K562 (cell line): ENCODE measurements at regions not wholly inside any gene's neighbourhood (a gene's known extent, or its start where the extent isn't known, plus 50 kb on each side); places are given as distances from the start of the nearest gene placed in this dataset.

ENCODE experiments used
- ATAC-seq: fragments of 200-7000 bp; cut with Tn5 transposase; 3 replicates; pipeline ENCODE4 v1.9.1; 2020; ENCODE audit warnings: moderate library complexity
- BruUV-seq: library from RNA; stranded (reverse); fragments of 400-500 nt; replicated peaks from 2 replicates; lab custom pipeline; 2021; lab: Mats Ljungman, UMichigan
- CTCF ChIA-PET: fragments of 300-600 bp; formaldehyde crosslinking; extraction: SDS; loops from one replicate; lab custom pipeline; 2021; ENCODE audit warnings: low intra/inter-chr PET ratio; lab: Yijun Ruan, JAX
- POLR2A ChIA-PET: fragments of 300-600, 350-650 bp; sonication (Branson Sonifier 250); formaldehyde crosslinking; extraction: SDS; loops from one replicate; lab custom pipeline; 2021; ENCODE audit warnings: antibody characterized with exemption, inconsistent platforms; lab: Yijun Ruan, JAX
- DNase-seq, 4 experiments: peaks; one replicate each; pipeline versions ENCODE4 v3.0.0 to v3.0.0-alpha.2; 2011 to 2018; ENCODE audit warnings: low spot score in 3 of 4, mixed read lengths in 3 of 4; ENCODE audit errors: extremely low read depth in 1 of 4
- FAIRE-seq: peaks from 2 replicates; lab custom pipeline; 2011; peaks lifted over from hg19 to GRCh38; lab: Jason Lieb, UNC
- H2AFZ ChIP-seq: 2 replicates; pipeline ENCODE4 v1.6.0; 2011; ENCODE audit warnings: low read depth, low read length, control low read depth, inconsistent platforms
- H3K27ac ChIP-seq: fragments of 200-600 bp; 3 replicates; pipeline ENCODE4 v1.8.0; 2011; ENCODE audit warnings: low read depth, mild to moderate bottlenecking, control low read depth, inconsistent platforms, low read length, moderate library complexity, mixed read lengths; ENCODE audit errors: extremely low read depth
- H3K27me3 ChIP-seq, 2 experiments: fragments of 300-600 bp in 1 of 2; 2 replicates in 1 of 2; 3 replicates in 1 of 2; pipeline versions ENCODE4 v1.6.0 to v1.8.0; 2011; ENCODE audit warnings: inconsistent platforms in 2 of 2, low read length in 2 of 2, mild to moderate bottlenecking in 1 of 2, mixed read lengths in 1 of 2, moderate library complexity in 1 of 2; ENCODE audit not compliant: control insufficient read depth in 2 of 2, insufficient read depth in 2 of 2
- H3K36me3 ChIP-seq: fragments of 300-600 bp; 3 replicates; pipeline ENCODE4 v1.8.0; 2011; ENCODE audit warnings: mild to moderate bottlenecking, low read length, inconsistent platforms; ENCODE audit not compliant: control insufficient read depth, insufficient read depth
- H3K4me1 ChIP-seq, 2 experiments: fragments of 200-600 bp in 1 of 2; replicated peaks in 1 of 2; 2 replicates in 1 of 2; 3 replicates in 1 of 2; pipeline versions ENCODE4 v1.5.1 to v1.8.0; 2011; ENCODE audit warnings: inconsistent platforms in 2 of 2, low read length in 2 of 2, mild to moderate bottlenecking in 1 of 2, mixed read lengths in 1 of 2, moderate library complexity in 1 of 2; ENCODE audit not compliant: control insufficient read depth in 2 of 2, insufficient read depth in 2 of 2
- H3K4me2 ChIP-seq: 2 replicates; pipeline ENCODE4 v1.6.1; 2011; ENCODE audit warnings: low read length, control low read depth, inconsistent platforms, mixed read lengths; ENCODE audit not compliant: insufficient read depth
- H3K4me3 ChIP-seq: fragments of 200-600 bp; sonication (generic), shearing (Covaris generic); 2 replicates; pipeline ENCODE4 v1.5.1; 2016; ENCODE audit warnings: control low read depth, inconsistent platforms
- H3K79me2 ChIP-seq: fragments of 200-600 bp; 3 replicates; pipeline ENCODE4 v1.8.0; 2011; ENCODE audit warnings: low read length, inconsistent platforms; ENCODE audit not compliant: control insufficient read depth, insufficient read depth
- H3K9ac ChIP-seq, 2 experiments: 2 replicates each; pipeline versions ENCODE4 v1.6.0 to v1.6.1; 2011; ENCODE audit warnings: low read depth in 2 of 2, low read length in 2 of 2, control low read depth in 1 of 2, inconsistent platforms in 1 of 2, mild to moderate bottlenecking in 1 of 2, mixed read lengths in 1 of 2; ENCODE audit not compliant: insufficient read depth in 1 of 2
- H3K9me1 ChIP-seq: one replicate; pipeline ENCODE4 v1.6.0; 2011; ENCODE audit warnings: inconsistent platforms, mild to moderate bottlenecking, low read length, moderate library complexity; ENCODE audit not compliant: control insufficient read depth, insufficient read depth
- H3K9me3 ChIP-seq: replicated peaks from 2 replicates; pipeline ENCODE4 v1.5.1; 2011; ENCODE audit warnings: low read depth, low read length, inconsistent platforms; ENCODE audit not compliant: control insufficient read depth, insufficient read depth
- H4K20me1 ChIP-seq: replicated peaks from 2 replicates; pipeline ENCODE4 v1.6.1; 2011; ENCODE audit warnings: low read length, inconsistent platforms, mixed read lengths; ENCODE audit not compliant: control insufficient read depth, insufficient read depth
- FOXA1 ChIP-seq: fragments of 450-650 bp; IDR thresholded peaks from 2 replicates; pipeline ENCODE4 v1.6.1; 2016; ENCODE audit warnings: mild to moderate bottlenecking, borderline replicate concordance
- JUN ChIP-seq, 2 experiments: sonication (generic) in 1 of 2; formaldehyde crosslinking in 1 of 2; IDR thresholded peaks; 2 replicates each; pipeline versions ENCODE4 v1.6.1 to v1.8.0; 2012 to 2022; ENCODE audit warnings: borderline replicate concordance in 2 of 2, mild to moderate bottlenecking in 2 of 2, improper control_type of control experiment in 1 of 2, low read depth in 1 of 2, low read length in 1 of 2, missing genetic modification reagents in 1 of 2
- MAZ ChIP-seq, 2 experiments: fragments of 450-650 bp in 1 of 2; sonication (generic) in 1 of 2; formaldehyde crosslinking; IDR thresholded peaks in 1 of 2; conservative IDR thresholded peaks in 1 of 2; 2 replicates each; pipeline versions ENCODE4 v1.4.0 to v1.5.0; 2020; ENCODE audit warnings: mild to moderate bottlenecking in 1 of 2, missing genetic modification reagents in 1 of 2
- NFRKB ChIP-seq: fragments of 450-650 bp; IDR thresholded peaks from 2 replicates; pipeline ENCODE4 v1.6.1; 2016; ENCODE audit warnings: low read depth
- SAFB ChIP-seq: fragments of 200-400 bp; formaldehyde crosslinking; IDR thresholded peaks from 2 replicates; pipeline ENCODE4 v1.6.1; 2017; ENCODE audit warnings: low read depth, low read length, borderline replicate concordance
- TEAD2 ChIP-seq: fragments of 450-650 bp; IDR thresholded peaks from 2 replicates; pipeline ENCODE4 v1.6.1; 2016; ENCODE audit warnings: missing genetic modification characterization, control low read depth, missing compliant biosample characterization
- ZBTB9 ChIP-seq: fragments of 450-650 bp; formaldehyde crosslinking; IDR thresholded peaks from 2 replicates; pipeline ENCODE4 v1.4.0; 2020; ENCODE audit warnings: mild to moderate bottlenecking, moderate library complexity
- ZNF143 ChIP-seq: sonication (generic); formaldehyde crosslinking; IDR thresholded peaks from 2 replicates; pipeline ENCODE4 v1.9.0; 2022; ENCODE audit warnings: mild to moderate bottlenecking, missing genetic modification reagents
- WGBS: fragments of 100-300 bp; shearing (Covaris generic); methylation state at CpG from one replicate; pipeline ENCODE4 v1.1.6; 2016; ENCODE audit warnings: low coverage, mixed read lengths; ENCODE audit not compliant: insufficient coverage; ENCODE audit errors: missing lambda C conversion rate; 5-methylcytosine and 5-hydroxymethylcytosine counted together
- in situ Hi-C: fragments of 300-500 bp; cut with MboI; formaldehyde crosslinking; loops from 4 replicates; pipeline ENCODE4 v1.15.0; 2018; ENCODE audit warnings: inconsistent platforms, mixed read lengths
- intact Hi-C: fragments of 100-400 bp; cut with micrococcal nuclease; formaldehyde crosslinking; loops from 2 replicates; pipeline ENCODE4 v1.14.2; 2022
- TF ChIP-seq, protein P1 (sequence below): fragments of 450-650 bp; IDR thresholded peaks from 2 replicates; pipeline ENCODE4 v1.6.1; 2018; ENCODE audit not compliant: partially characterized antibody

- TF ChIP-seq, protein P1, sequence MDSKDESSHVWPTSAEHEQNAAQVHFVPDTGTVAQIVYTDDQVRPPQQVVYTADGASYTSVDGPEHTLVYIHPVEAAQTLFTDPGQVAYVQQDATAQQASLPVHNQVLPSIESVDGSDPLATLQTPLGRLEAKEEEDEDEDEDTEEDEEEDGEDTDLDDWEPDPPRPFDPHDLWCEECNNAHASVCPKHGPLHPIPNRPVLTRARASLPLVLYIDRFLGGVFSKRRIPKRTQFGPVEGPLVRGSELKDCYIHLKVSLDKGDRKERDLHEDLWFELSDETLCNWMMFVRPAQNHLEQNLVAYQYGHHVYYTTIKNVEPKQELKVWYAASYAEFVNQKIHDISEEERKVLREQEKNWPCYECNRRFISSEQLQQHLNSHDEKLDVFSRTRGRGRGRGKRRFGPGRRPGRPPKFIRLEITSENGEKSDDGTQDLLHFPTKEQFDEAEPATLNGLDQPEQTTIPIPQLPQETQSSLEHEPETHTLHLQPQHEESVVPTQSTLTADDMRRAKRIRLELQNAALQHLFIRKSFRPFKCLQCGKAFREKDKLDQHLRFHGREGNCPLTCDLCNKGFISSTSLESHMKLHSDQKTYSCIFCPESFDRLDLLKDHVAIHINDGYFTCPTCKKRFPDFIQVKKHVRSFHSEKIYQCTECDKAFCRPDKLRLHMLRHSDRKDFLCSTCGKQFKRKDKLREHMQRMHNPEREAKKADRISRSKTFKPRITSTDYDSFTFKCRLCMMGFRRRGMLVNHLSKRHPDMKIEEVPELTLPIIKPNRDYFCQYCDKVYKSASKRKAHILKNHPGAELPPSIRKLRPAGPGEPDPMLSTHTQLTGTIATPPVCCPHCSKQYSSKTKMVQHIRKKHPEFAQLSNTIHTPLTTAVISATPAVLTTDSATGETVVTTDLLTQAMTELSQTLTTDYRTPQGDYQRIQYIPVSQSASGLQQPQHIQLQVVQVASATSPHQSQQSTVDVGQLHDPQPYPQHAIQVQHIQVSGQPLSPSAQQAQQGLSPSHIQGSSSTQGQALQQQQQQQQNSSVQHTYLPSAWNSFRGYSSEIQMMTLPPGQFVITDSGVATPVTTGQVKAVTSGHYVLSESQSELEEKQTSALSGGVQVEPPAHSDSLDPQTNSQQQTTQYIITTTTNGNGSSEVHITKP: no peak
- TF ChIP-seq FOXA1: no peak
Measured at GRCh38 chr13:104597546-104598180, 1531.4 kb upstream of the SLC10A2 start (continued).

GRCh38 chr13:104595511-104595910, 1529.3 kb upstream of the SLC10A2 start:
- no peaks in the 10 kb centered on the region for H3K27me3 ChIP-seq
- DNase-seq: no peak
- no peaks in the 10 kb centered on the region for H3K79me2 ChIP-seq
- H3K27ac ChIP-seq: no peak overlapping the region
- ATAC-seq: no peak
- H4K20me1 ChIP-seq: no peaks in the 10 kb centered on the region
- H3K9ac ChIP-seq: no peak overlapping the region
- intact Hi-C loops: no loop called here
- no peak for FAIRE-seq
- H3K4me3 ChIP-seq: no peak overlapping the region
- TF ChIP-seq JUN (IDR thresholded peaks at IDR 0.05; ENCODE audit: borderline replicate concordance, low read depth, low read length) (no peak), JUN (CRISPR knock-in tag; IDR thresholded peaks at IDR 0.05; ENCODE audit: borderline replicate concordance) (no peak), ZBTB9 (CRISPR knock-in tag) (no peak), TEAD2 (tag) (no peak), NFRKB (no peak), MAZ (CRISPR knock-in tag; conservative IDR thresholded peaks at IDR 0.05 in 1 of 2, IDR thresholded peaks at IDR 0.05 in 1 of 2) (no peak), SAFB (no peak), ZNF143 (CRISPR knock-in tag) (no peak)
- H2AFZ ChIP-seq: no peak overlapping the region
- ChIA-PET CTCF (no interaction called here), POLR2A (no interaction called here)
- 0% methylated on average over 3 of the region's 3 CpGs for WGBS
- H3K9me3 ChIP-seq: no peaks in the 10 kb centered on the region
- H3K36me3 ChIP-seq: no peaks in the 10 kb centered on the region
- H3K4me2 ChIP-seq: no peak overlapping the region
- in situ Hi-C loops: no loop called here
- no peaks in the 10 kb centered on the region for H3K4me1 ChIP-seq
- no TSS peak for BruUV-seq
- no peaks in the 10 kb centered on the region for H3K9me1 ChIP-seq
